Endodermal cell (in vitro differentiated cells): ENCODE measurements at regions not wholly inside any gene's neighbourhood (a gene's known extent, or its start where the extent isn't known, plus 50 kb on each side); places are given as distances from the start of the nearest gene placed in this dataset.
A peak's percentile ranks its signal among the peaks of the same experiment; 100 is the strongest.
"Not testable (repeated sequence)": the region's sequence is repeated elsewhere in the genome, so short reads cannot be mapped to it uniquely, and the experiment has no call there.

Experiments
- DNase-seq: peaks from one replicate; pipeline ENCODE4 v3.0.0-alpha.2; 2017
- H3K27ac ChIP-seq: 2 replicates; pipeline ENCODE4 v1.5.1; 2013; ENCODE audit warnings: mild to moderate bottlenecking, low read depth, low read length, moderate library complexity
- H3K27me3 ChIP-seq: 2 replicates; pipeline ENCODE4 v1.6.1; 2013; ENCODE audit warnings: mild to moderate bottlenecking, low read length, moderate library complexity; ENCODE audit not compliant: insufficient read depth, control insufficient read depth, poor library complexity, severe bottlenecking
- H3K36me3 ChIP-seq: 2 replicates; pipeline ENCODE4 v1.7.0; 2013; ENCODE audit warnings: mild to moderate bottlenecking, low read length, moderate library complexity; ENCODE audit not compliant: control insufficient read depth, insufficient read depth
- H3K4me1 ChIP-seq: one replicate; pipeline ENCODE4 v1.7.0; 2013; ENCODE audit warnings: low read length; ENCODE audit not compliant: control insufficient read depth, insufficient read depth
- H3K4me3 ChIP-seq: 2 replicates; pipeline ENCODE4 v1.5.1; 2013; ENCODE audit warnings: mild to moderate bottlenecking, low read length, moderate library complexity
- H3K9ac ChIP-seq: 2 replicates; pipeline ENCODE4 v1.6.1; 2013; ENCODE audit warnings: mild to moderate bottlenecking, low read length, moderate library complexity; ENCODE audit not compliant: poor library complexity, severe bottlenecking; ENCODE audit errors: extremely low read depth
- H3K9me3 ChIP-seq: 2 replicates; pipeline ENCODE4 v1.6.1; 2013; ENCODE audit warnings: mild to moderate bottlenecking, low read length, moderate library complexity; ENCODE audit not compliant: control insufficient read depth
- H3K27ac Mint-ChIP-seq: 2 replicates; pipeline ENCODE4 v1.8.0; 2020; ENCODE audit warnings: mixed read lengths
- H3K27me3 Mint-ChIP-seq: 2 replicates; pipeline ENCODE4 v1.8.0; 2021; ENCODE audit warnings: mild to moderate bottlenecking, mixed read lengths; ENCODE audit not compliant: insufficient read depth
- H3K36me3 Mint-ChIP-seq: 2 replicates; pipeline ENCODE4 v1.8.0; 2020; ENCODE audit warnings: low read depth, mixed read lengths
- H3K4me1 Mint-ChIP-seq: 2 replicates; pipeline ENCODE4 v1.8.0; 2020; ENCODE audit warnings: mixed read lengths
- H3K4me3 Mint-ChIP-seq: 2 replicates; pipeline ENCODE4 v1.8.0; 2020; ENCODE audit warnings: mild to moderate bottlenecking, moderate library complexity, mixed read lengths
- H3K9me3 Mint-ChIP-seq: 2 replicates; pipeline ENCODE4 v1.8.0; 2020; ENCODE audit warnings: mild to moderate bottlenecking, mixed read lengths
- CTCF ChIP-seq: fragments of 200-600 bp; sonication (generic); conservative IDR thresholded peaks from 2 replicates; pipeline ENCODE4 v1.5.0; 2021; ENCODE audit warnings: antibody characterized with exemption, mild to moderate bottlenecking
- WGBS, 2 experiments: methylation state at CpG; one replicate each; pipeline versions ENCODE4 v1.1.5 to v1.1.7; 2013; ENCODE audit warnings: missing lambda C conversion rate in 2 of 2, mixed read lengths in 1 of 2; ENCODE audit not compliant: insufficient coverage in 1 of 2, insufficient read length in 1 of 2; 5-methylcytosine and 5-hydroxymethylcytosine counted together

- Histone ChIP-seq H3K4me3 (no peak overlapping the region), H3K9me3 (no peaks in the 10 kb centered on the region), H3K9ac (no peak overlapping the region), H3K36me3 (no peaks in the 10 kb centered on the region), H3K4me1 (peaks cover under 1% of the 10 kb centered on the region), H3K27me3 (no peaks in the 10 kb centered on the region), H3K27ac (peak overlapping the region; percentile 26)
- Mint-ChIP-seq H3K4me3 (no peak overlapping the region), H3K4me1 (peaks cover 10% of the 10 kb centered on the region), H3K36me3 (no peaks in the 10 kb centered on the region), H3K9me3 (no peaks in the 10 kb centered on the region), H3K27ac (no peak overlapping the region), H3K27me3 (peaks cover 56% of the 10 kb centered on the region)
- 87 to 93% methylated on average over 2 of the region's 2 CpGs for WGBS, 2 experiments
- no peak for TF ChIP-seq CTCF
- no peak for DNase-seq
Measured at GRCh38 chr13:59280297-59280696, 883.4 kb downstream of the DIAPH3 start.

- no peaks in the 10 kb centered on the region for H3K9me3 Mint-ChIP-seq
- H3K9me3 ChIP-seq = no peaks in the 10 kb centered on the region
- no peak for DNase-seq
- H3K27ac Mint-ChIP-seq = no peak overlapping the region
- 67 to 95% methylated on average over 1 to 8 of the region's 8 CpGs for WGBS, 2 experiments
- no peak for TF ChIP-seq CTCF
- H3K27me3 Mint-ChIP-seq = peaks cover 56% of the 10 kb centered on the region
- H3K36me3 Mint-ChIP-seq = no peaks in the 10 kb centered on the region
- H3K9ac ChIP-seq = no peak overlapping the region
- H3K36me3 ChIP-seq = no peaks in the 10 kb centered on the region
- H3K4me3 ChIP-seq = no peak overlapping the region
- no peak overlapping the region for H3K4me3 Mint-ChIP-seq
- H3K27me3 ChIP-seq = no peaks in the 10 kb centered on the region
- no peaks in the 10 kb centered on the region for H3K4me1 ChIP-seq
- peaks cover 8% of the 10 kb centered on the region for H3K4me1 Mint-ChIP-seq
- no peak overlapping the region for H3K27ac ChIP-seq
Measured at GRCh38 chr13:59281453-59281852, 882.3 kb downstream of the DIAPH3 start.

- H3K27ac Mint-ChIP-seq, H3K4me3 ChIP-seq, H3K36me3 Mint-ChIP-seq, H3K4me1 ChIP-seq, H3K4me1 Mint-ChIP-seq, H3K27ac ChIP-seq, H3K9ac ChIP-seq, H3K4me3 Mint-ChIP-seq, H3K27me3 Mint-ChIP-seq, H3K36me3 ChIP-seq, H3K27me3 ChIP-seq, DNase-seq, H3K9me3 ChIP-seq: not testable (repeated sequence)
- H3K9me3 Mint-ChIP-seq = peaks cover 27% of the 10 kb centered on the region
- WGBS, 2 experiments = 95 to 97% methylated on average over 3 to 5 of the region's 5 CpGs
Measured at GRCh38 chr13:59292240-59292639, 871.5 kb downstream of the DIAPH3 start.

GRCh38 chr13:59299584-59299983 lies 864.1 kb downstream of the DIAPH3 start:
- 86 to 100% methylated on average over 1 of the region's 1 CpG for WGBS, 2 experiments
- Mint-ChIP-seq H3K27me3 (peaks cover 1% of the 10 kb centered on the region), H3K9me3 (peaks cover 14% of the 10 kb centered on the region), H3K36me3 (no peaks in the 10 kb centered on the region), H3K27ac (no peak overlapping the region), H3K4me1 (no peaks in the 10 kb centered on the region), H3K4me3 (no peak overlapping the region)
- no peak for TF ChIP-seq CTCF
- no peak for DNase-seq
- no peak overlapping the region for H3K9ac ChIP-seq
- H3K4me3 ChIP-seq = no peak overlapping the region
- no peaks in the 10 kb centered on the region for H3K4me1 ChIP-seq
- H3K36me3 ChIP-seq = no peaks in the 10 kb centered on the region
- no peaks in the 10 kb centered on the region for H3K9me3 ChIP-seq
- H3K27ac ChIP-seq = no peak overlapping the region
- no peaks in the 10 kb centered on the region for H3K27me3 ChIP-seq
